GM12891 (cell line): ENCODE measurements at regions not wholly inside any gene's neighbourhood (a gene's known extent, or its start where the extent isn't known, plus 50 kb on each side); places are given as distances from the start of the nearest gene placed in this dataset.

Experiments
- DNase-seq: peaks from one replicate; pipeline ENCODE4 v3.0.0; 2011; ENCODE audit warnings: low spot score; ENCODE audit not compliant: insufficient read length
- FAIRE-seq: peaks from 2 replicates; lab custom pipeline; 2011; peaks lifted over from hg19 to GRCh38; lab: Jason Lieb, UNC
- PAX5 ChIP-seq: IDR thresholded peaks from 2 replicates; pipeline ENCODE4 v1.6.1; 2011; ENCODE audit warnings: low read length, moderate library complexity, mild to moderate bottlenecking; ENCODE audit not compliant: insufficient read depth, severe bottlenecking
- POLR2A ChIP-seq: IDR thresholded peaks from 2 replicates; pipeline ENCODE4 v1.6.1; 2011; ENCODE audit warnings: low read depth, low read length, control low read depth
- POLR2AphosphoS5 ChIP-seq: IDR thresholded peaks from 2 replicates; pipeline ENCODE4 v1.6.1; 2011; ENCODE audit warnings: low read depth, low read length, control low read depth
- POU2F2 ChIP-seq: IDR thresholded peaks from 2 replicates; pipeline ENCODE4 v1.6.1; 2011; ENCODE audit warnings: low read depth, mild to moderate bottlenecking, control low read depth, low read length, moderate library complexity
- SPI1 ChIP-seq: IDR thresholded peaks from 2 replicates; pipeline ENCODE4 v1.6.1; 2011; ENCODE audit warnings: low read depth, low read length, control low read depth
- TAF1 ChIP-seq: IDR thresholded peaks from 2 replicates; pipeline ENCODE4 v1.6.1; 2011; ENCODE audit warnings: low read depth, low read length, control low read depth

- no peak for FAIRE-seq
- no peak for DNase-seq
- TF ChIP-seq TAF1, result no peak
- no peak for TF ChIP-seq POLR2AphosphoS5
- no peak for TF ChIP-seq POU2F2
- TF ChIP-seq POLR2A, result no peak
- no peak for TF ChIP-seq PAX5
- no peak for TF ChIP-seq SPI1
Observed at GRCh38 chr1:157194731-157195520, 56.7 kb upstream of the ETV3 start.

GRCh38 chr1:157193702-157194391, 55.7 kb upstream of the ETV3 start:
- DNase-seq, result peak; percentile 47
- TF ChIP-seq POLR2A (no peak), SPI1 (no peak), PAX5 (no peak), POU2F2 (no peak), TAF1 (no peak), POLR2AphosphoS5 (no peak)
- peak; percentile 28 for FAIRE-seq

- FAIRE-seq (no peak), DNase-seq (no peak)
- no peak for TF ChIP-seq POU2F2
Observed at GRCh38 chr1:157193219-157193618, 55.0 kb upstream of the ETV3 start.

GRCh38 chr1:157189986-157190982, 52.1 kb upstream of the ETV3 start:
- no peak for FAIRE-seq
- no peak for DNase-seq
- TF ChIP-seq POLR2AphosphoS5 (no peak), POU2F2 (no peak), TAF1 (no peak), SPI1 (no peak), POLR2A (no peak), PAX5 (no peak)

GRCh38 chr1:157189096-157189495, 50.9 kb upstream of the ETV3 start:
- FAIRE-seq (no peak), DNase-seq (no peak)
- no peak for TF ChIP-seq TAF1
